HG03565 (cell line): ENCODE measurements at regions not wholly inside any gene's neighbourhood (a gene's known extent, or its start where the extent isn't known, plus 50 kb on each side); places are given as distances from the start of the nearest gene placed in this dataset.
"Not testable (repeated sequence)": the region's sequence is repeated elsewhere in the genome, so short reads cannot be mapped to it uniquely, and the experiment has no call there.

Experiments
- ATAC-seq: cut with Tn5 transposase; IDR thresholded peaks from one replicate; pipeline ENCODE4 v1.9.1; 2021; ENCODE audit warnings: mild to moderate bottlenecking, moderate library complexity; ENCODE audit not compliant: unreplicated experiment

DNA sequence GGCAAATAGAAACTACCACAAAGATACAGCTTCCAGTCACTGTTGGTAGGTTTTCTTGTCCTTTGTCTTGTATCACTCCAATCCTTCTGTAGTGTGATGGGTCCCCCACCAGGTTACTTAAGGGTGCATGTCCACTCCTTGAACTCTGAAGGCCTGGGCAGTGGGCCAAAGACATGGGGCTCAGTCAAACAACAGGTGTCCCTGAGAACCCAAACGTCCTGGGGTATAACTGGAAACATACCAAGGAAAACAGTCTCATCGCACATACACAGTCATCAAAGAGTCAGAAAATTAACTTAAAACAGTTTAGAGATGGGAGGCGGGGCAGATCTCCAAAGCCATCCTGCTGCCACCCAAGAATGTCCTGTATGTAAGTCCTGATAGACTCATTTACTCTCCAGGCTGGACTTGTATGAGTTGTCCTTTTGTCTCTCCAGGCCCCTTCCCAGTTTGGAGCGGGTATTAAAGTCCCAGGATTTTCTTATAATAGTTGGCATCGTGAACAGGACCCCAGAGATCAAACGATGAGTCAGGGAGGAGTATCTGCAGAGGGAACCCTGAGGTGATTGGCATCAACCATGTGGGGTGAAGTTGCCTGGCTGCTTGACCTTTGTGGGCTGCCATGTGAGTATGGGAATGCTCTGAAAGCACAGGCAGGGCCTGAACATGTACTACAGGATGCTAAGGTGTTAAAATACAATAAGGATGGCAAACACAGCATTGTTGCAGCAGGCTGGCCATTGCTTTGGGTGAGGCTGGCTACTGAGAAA lies 613.2 kb upstream of the KLF12 start:
- ATAC-seq = no peak

DNA sequence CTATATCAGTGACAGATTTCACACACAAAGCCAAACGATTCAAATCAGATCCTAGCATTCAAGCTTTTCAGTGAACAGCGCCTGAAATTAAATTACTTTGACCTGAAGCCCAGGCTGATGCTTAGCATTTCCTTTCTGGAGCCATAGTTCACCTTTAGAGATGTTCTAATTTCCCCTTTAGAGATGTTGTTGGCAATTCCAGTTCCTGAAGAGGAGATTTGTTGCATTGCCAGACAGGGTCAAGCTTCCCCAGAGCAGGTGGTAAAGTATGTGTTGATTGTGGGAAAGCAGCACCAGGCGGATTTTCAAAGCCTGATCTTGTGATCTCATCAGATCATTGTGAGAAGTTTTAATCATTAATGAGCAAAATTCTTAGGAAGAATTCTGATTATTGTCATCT lies 609.8 kb upstream of the KLF12 start:
- no peak for ATAC-seq

DNA sequence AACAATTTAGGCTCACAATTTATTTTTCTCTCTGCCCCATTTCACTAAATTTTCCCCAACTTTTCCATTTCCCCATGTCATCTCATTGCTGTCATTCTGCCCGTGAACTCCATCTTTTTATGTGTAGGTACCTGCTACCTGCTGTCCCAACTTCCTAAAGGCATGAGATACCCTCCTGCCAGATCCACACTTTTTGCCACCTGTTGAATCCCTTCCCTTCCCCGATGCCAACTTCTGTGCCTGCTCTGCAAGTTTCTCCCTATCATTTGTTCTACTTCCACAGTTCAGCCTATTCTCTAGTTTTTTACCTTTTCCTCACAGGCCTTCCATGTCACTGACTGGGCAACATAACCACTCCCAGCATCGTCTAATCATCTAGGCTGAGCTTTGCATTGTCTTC lies 607.5 kb upstream of the KLF12 start:
- ATAC-seq = no peak

DNA sequence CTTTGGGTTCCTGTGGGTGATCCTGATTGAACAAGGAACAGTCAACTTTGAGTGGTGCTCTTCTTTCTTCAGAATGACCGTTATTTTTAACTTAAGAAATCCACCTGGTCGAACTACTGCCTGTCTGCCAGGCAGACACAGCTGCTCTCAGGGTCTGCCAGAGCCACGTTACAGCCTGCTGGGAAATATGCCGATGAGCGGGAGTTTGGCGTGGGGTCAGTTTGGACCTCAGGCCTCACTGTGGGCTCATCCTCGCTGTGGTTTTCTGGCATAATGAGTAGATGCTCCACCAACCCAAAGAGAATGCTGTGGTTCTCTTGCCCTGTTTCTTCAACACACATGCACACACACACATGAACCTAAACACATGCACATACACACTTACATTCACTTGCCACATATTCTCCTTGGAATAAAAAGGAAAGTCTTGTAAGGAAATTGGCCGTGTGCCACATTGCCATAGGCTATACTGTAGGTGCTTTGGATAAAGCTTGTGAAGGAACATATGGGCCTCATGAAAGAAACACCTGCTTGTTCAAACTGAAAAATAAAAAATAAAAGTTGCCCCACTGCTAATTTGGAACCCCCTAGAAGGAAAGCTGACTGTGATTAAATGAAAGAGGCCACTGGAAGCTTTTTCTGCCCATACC lies 598.7 kb upstream of the KLF12 start:
- ATAC-seq = no peak

DNA sequence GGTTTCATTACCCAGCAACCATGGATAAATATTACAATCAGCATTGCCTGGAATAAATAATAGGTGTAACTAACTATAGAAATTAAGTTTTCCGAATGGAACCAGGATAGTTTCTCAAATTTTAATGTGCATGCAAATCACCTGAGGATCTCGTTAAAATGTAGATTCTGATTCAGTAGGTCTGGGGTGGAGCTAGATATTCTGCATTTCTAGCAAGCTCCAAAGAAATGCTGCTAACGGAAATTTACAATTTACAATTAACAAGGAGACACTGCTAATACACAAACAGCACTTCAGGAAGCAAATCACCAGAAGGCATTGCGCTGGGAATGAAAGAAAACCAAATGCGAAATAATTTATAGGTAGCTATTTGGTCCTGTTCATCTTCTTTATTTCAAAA lies 597.5 kb upstream of the KLF12 start:
- no peak for ATAC-seq

DNA sequence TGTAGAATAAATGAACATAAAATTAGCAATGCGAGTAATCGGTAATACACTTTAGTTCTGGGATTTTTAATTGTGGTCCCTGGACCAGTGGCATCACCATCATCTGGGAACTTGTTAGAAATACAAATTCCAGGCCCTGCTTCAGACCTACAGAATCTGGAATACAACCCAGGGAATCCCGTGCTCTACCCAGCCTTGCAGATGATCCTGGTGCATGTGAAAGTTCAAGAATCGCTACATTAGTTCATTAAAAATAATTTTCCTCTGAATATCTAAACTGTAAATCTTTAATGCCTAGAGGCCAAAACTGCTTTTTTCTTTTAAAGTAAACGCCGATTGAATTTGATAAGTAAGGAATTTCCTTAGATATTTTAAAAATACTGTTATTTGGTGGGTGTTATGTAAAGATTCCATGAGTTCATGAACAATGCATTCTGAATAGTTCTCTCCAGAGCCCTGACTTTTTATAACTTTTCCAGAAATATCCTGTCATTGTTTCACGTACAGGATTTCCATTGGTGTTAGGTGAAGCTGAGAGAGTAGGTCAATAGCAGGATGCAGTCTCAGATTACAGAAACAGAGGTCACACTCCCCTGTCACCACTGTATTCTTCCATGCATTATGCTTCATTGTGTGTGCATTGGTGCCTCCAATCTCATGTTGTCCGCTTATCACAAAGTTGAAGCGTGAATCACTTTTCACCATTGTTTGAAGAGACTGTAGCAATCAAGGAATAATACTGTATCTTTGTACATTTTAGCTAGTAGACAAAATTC lies 596.5 kb upstream of the KLF12 start:
- no peak for ATAC-seq

DNA sequence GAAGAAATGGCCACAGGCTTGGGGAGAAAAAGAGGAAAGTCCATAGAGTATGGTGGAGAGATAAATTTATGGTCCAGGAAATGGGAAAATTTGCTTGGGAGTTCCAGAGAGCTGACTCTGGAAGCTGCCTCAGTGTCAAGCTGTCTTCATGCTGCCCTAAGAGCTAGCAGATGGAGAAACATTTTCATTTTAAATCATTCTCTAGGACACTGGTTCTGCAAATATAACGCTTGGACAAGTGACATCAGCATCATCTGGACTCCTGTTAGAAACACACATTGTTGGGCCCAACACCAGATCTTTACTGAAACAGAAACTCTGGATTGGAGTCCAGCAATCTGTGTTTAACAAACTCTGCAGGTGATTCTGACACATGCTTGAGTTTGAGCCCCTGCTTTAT lies 592.0 kb upstream of the KLF12 start:
- ATAC-seq = no peak

DNA sequence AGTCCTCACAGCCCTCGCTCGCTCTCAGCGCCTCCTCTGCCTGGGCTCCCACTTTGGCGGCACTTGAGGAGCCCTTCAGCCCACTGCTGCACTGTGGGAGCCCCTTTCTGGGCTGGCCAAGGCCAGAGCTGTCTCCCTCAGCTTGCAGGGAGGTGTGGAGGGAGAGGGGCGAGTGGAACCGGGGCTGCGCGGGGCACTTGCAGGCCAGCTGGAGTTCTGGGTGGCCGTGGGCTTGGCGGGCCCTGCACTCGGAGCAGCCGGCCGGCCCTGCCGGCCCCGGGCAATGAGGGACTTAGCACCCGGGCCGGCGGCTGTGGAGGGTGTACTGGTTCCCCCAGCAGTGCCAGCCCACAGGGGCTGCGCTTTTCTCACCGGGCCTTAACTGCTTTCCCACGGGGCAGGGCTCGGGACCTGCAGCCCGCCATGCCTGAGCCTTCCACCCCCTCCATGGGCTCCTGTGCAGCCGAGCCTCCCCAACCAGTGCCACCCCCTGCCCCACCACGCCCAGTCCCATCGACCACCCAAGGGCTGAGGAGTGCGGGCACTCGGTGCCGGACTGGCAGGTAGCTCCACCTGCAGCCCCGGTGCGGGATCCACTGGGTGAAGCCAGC lies 584.1 kb upstream of the KLF12 start:
- ATAC-seq = not testable (repeated sequence)

DNA sequence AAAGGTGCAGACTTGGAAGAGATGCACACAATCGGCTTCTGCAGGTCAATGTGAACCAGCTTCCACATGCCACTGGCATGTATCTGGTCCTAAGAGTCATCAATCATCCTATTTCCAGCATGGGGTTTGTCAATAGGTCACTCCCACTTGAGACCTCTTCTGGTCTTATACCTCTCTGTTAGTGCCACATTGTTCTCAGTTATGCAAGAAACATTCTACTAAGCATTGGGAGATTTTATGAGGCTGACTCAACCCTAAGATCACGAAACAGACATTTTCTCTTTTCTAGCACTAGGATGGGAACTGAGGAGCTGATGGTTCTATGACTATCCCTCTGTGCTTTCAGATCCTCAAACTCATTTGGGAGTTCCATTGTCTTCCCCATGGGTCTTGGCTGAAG lies 581.5 kb upstream of the KLF12 start:
- no peak for ATAC-seq

DNA sequence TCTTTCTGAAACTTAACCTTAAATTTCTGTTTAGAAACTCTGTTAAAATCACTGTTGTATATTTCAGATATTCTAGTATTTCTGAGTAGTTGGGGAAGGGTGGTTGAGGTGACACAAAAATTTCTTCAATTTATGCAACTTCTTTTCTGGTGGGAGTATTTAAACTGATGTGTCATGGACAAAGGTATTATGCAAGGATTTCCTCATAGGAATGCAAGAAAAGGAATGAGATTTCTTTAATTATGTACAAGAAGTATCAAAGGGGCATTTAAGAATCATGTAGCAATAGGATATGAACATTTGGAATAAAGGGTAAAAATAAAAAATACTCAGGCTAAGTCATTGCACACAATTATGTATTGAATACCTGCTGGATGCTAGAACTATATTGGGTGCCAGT lies 575.8 kb upstream of the KLF12 start:
- ATAC-seq = no peak

DNA sequence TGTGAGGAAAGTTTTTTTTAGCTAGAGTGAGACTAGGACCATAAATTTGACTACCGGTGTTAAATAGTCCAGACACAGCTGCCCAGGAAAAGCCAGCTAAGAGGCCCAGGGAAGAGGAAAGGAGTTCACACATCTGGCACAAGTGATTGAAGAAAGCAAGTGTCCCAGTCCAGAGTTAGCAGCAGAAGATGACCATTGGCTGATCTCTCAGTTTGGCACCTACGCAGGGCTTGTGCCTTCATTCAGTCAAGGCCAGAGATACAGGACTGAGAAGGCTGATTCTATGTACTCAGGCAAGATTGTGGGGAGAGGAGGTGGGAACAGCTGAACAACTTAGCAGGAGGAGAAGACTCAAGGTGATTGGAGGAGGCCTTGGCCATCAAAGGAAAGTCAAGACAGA lies 575.0 kb upstream of the KLF12 start:
- no peak for ATAC-seq

DNA sequence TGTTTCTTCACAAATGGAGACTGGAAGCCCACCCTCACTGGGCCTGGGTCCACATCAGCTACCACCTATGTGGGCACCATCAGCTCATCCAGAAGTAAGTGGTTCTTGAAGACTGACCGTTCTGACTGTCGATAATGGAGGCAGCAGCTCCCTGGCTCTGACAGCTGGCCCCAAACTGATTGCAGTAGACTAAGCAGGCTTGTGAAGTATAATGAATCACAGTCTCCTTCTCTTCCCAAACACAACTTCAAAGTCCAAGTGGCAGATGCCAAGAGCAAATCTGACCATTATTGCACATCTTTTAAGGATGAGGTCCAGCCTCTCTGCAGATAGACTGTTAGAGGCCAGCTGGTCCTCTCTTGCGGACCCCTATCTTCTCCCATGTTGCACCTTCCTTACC lies 574.4 kb upstream of the KLF12 start:
- ATAC-seq = no peak

DNA sequence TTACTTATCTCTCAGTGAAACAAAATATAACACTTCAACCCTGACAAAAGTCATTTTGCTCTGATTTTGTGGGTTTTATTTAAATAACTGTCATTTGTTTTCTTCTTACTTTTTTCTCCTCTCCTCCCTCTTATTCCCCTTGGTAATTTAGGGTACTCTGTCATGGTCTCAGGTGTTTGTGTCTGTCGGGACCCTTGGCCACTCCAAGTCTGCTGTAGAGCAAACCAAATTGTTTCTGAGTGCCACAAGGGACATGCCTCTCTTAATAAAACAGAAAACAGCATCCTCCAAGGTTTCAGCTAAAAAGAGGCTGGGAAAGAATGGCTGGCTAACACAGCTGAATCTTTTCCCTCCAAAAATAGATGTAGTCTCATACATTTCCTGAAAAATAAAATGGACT lies 573.1 kb upstream of the KLF12 start:
- no peak for ATAC-seq

DNA sequence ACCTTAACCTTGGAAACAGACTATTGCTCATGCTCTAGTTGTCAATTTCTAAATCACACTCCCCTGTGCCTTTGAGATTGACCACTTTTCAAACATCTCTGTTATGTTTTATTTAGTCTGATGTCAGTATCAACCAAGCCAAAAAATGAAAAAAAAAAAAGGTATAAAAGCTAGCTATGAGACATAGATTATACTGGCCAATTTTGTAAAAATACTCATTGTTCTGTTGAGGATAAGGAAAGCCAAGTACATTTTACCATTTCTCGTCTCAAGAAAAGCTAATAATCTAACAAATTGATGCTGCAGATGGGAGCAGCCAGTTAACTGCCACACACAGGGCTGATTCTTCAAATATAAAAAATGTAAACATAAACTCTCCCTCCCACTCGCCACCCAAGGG lies 572.6 kb upstream of the KLF12 start:
- ATAC-seq = no peak

DNA sequence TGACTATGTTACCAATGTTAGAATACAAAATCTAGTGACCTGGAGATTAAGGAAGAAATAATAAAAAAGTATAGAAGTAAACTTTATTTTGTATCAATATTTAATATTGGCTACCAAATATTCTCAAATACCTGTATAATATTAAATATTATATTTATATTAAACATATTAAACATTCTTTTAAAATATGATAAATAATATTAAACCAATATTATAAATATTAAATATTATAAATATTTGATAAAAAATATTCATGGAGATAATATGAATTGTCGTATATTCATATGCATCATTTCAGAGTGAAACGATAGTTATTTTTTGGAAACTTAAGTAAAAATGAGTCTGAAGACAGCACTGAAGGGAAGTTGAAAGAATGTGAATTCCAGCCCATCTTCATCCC lies 571.2 kb upstream of the KLF12 start:
- no peak for ATAC-seq

DNA sequence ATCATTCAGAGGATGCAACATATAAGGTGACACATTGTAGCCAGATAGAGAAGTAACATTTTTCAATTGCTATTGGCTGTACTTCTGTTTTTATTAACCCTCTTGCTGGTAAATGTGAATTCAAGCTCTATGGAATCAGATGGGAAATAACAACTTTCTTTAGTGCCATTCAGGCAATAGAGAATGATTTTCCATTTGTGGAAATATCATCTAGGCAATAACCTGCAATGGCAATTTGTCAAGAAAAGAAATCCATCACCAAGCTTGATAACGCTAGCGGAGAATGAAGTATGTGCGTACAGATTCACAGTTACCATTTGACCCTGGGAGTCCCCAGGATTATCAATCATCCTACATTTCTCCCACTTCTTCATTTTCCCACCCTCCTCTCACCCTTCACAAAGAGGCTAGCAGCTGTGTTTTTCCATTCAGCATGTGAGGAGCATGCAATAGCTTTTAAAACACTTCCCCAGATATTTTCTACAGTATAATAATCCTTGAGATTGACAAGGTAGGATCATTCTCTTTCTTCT lies 569.7 kb upstream of the KLF12 start:
- ATAC-seq = no peak

DNA sequence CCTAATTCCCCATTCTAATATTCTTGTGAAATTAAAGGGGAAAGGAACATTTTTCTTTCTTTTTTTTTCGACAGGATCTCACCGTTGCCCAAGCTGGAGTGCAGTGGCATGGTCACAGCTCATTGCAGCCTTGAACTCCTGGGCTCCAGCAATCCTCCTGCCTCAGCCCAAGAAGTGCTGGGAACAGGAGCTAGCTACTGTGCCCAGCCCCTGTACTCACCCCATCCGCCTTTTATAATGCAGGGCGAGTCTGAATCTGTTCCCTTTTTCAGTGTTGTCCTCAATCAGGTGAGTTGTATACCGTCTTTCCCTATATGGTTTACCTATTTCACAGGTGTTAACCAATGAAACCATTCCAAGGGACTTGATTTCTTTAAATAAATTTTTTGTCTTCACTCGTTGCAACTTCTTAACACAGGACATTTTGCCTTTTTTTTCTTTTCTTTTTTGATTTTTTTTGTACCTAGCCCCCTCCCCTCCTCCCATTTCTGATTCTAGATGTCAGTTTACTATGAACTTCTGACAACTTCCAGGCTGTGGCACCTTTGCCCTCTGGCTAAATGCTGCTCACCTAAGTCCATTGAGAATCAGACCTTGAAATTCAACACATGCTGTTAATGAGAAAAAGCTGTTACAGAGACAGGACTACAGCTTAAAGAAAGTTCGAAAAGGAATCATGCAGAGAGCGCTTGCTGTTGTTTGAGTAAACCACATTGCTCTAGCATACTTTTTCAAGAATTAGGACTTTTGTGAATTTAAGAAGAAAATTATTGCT lies 562.1 kb upstream of the KLF12 start:
- no peak for ATAC-seq

DNA sequence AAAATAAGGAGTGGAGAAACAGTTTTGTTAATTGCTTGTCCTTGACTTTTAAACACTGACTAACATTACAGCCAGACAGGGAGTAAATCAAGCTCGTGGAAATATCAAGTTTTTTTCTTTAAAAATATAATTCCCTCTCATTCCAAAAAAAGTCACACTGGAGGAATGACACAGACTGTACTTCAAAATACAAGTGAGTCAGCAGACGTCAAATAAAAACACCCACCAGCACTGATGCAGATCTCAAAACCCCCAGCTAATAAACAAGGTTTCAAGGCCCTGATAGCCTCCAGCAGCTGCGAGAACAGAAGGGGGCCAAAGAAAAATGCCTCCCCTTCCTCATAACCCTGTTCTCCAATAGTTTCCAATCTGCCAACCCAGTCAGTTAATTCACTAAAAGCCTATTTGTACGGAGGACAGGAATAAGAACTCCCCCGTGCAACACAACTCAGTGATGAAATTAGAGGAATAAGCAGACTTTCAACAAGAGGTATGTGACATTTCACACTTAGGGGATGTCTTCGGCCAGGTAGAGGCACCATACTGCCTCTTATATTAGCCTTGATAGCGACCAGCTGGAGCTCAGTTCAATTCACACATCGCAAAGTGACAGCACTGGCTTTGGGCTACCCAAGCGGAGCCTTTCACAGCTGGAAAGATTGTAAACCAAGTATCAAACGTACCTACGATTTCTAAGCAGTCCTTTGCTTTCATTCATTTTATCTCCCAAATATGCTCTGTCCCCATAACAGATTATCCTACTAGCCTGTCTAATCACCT lies 561.0 kb upstream of the KLF12 start:
- ATAC-seq = no peak

DNA sequence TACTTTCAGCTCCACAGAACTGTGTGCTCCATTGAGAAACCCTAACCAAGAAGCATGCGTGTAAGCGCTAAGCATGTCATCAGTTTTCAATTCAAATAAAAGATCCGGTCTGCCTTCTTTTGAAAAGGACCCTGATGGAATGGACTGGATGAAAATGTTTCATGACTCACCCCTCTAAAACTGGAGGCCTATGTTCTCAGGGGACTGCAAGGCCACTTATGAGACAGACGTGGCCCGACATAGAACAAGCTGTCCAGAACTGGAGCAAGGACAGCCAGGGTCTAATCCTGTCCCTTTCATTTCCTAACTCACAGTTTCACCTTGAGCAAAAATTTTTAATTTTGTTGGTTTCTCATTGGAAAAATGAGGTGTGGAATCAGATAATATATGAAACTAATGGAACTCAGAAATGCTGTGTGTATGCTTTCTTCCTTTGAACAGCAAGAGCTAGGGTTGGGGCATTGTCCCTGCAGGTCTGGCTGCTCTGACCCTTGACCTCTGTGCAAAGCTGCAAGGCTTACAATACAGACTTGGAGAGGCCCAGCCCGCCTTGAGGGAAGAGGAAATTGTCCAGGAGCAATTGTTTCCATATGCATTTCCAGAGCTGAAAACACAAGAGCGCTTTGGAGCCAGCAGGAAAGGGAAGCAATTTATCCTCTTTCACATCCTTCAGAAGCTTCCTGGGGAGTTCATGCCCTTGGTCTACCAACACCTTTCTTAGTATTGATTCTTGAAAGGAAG lies 553.4 kb upstream of the KLF12 start:
- ATAC-seq = no peak
